ENCODE measurements at regions not wholly inside any gene's neighbourhood (a gene's known extent, or its start where the extent isn't known, plus 50 kb on each side); places are given as distances from the start of the nearest gene placed in this dataset.

DNA sequence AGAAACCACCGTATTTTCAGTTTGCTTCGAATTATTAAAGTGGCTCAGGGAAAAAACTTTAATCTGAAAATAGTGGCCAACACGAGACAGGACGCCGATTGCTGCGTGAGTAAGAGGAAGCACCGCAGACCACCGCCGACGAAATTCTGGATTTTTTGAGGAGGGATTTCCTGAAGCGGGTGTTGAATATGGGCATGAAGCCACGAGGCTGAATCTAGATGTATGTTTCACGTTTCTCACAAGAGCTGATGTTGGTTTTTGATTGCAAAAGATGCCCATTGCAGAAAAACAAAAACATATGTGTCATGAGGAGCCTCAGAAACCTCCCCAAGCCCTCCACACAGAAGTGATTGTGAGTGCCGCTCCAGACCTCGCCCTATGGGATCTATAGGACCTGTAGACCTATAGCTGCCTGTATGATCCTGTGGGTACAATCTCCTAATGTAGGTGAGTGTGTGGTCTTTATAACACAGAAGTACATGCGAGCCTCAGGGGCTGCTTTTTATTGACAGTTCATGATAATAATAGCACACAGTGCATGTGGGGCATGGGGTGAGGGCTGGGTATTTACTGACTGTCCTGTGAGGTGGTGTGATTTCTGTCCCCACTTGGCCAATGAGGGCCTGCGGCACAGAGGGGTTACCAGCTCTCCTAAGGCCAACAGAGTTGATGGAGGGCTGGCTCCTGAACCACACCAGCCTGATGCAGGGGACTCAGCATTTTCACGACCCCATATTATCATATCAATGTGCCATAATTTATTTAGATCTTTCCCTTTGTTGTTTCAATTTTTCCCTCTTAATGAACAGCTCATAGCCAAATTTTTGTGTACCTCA is 243.9 kb downstream of the DLL1 start:
- Histone ChIP-seq H3K4me3 (no peak overlapping the region), H3K9ac (ENCODE audit: low read depth in 2 of 2, low read length in 2 of 2) (peak overlapping the region in 1 of 2 donors; percentile 24), H3K9me3 (no peaks in the 10 kb centered on the region), H3K36me3 (no peaks in the 10 kb centered on the region), H3K27me3 (no peaks in the 10 kb centered on the region), H3K4me1 (no peaks in the 10 kb centered on the region), H3K27ac (peak overlapping the region; percentile 27)
- TF ChIP-seq, protein P1, sequence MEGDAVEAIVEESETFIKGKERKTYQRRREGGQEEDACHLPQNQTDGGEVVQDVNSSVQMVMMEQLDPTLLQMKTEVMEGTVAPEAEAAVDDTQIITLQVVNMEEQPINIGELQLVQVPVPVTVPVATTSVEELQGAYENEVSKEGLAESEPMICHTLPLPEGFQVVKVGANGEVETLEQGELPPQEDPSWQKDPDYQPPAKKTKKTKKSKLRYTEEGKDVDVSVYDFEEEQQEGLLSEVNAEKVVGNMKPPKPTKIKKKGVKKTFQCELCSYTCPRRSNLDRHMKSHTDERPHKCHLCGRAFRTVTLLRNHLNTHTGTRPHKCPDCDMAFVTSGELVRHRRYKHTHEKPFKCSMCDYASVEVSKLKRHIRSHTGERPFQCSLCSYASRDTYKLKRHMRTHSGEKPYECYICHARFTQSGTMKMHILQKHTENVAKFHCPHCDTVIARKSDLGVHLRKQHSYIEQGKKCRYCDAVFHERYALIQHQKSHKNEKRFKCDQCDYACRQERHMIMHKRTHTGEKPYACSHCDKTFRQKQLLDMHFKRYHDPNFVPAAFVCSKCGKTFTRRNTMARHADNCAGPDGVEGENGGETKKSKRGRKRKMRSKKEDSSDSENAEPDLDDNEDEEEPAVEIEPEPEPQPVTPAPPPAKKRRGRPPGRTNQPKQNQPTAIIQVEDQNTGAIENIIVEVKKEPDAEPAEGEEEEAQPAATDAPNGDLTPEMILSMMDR (IDR thresholded peaks at IDR 0.05) = no peak
- intact Hi-C loops (cut with DNase I) = no loop called here
- DNase-seq = no peak

DNA sequence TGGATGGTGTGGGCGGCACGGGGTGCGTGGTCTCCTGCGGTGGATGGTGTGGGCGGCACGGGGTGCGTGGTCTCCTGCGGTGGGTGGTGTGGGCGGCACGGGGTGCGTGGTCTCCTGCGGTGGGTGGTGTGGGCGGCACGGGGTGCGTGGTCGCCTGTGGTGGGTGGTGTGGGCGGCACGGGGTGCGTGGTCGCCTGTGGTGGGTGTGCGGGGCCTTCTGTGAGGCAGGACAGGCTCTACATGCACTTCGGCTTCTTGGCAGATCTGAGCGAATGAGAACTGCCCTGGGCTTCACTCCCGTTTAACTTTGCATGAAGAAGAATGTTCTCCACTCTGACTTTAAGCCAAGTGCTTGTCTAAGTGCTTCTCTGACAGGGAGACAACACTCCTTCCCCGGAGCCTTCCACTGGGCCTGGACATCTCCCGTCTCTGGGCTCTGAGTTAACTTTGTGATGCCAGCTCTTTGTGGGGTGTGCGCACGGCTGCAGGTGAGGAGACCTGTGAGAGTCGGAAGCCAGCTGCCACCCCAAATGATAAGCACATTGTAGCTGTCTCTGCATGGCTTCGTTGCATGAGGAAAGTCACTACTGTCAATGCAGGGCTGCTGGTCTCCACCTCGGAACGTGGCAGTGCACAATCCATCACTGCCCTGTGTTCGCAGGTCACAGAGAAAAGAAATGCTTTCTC is 244.8 kb downstream of the DLL1 start:
- Histone ChIP-seq H3K9me3 (no peaks in the 10 kb centered on the region), H3K4me3 (no peak overlapping the region), H3K27me3 (no peaks in the 10 kb centered on the region), H3K4me1 (no peaks in the 10 kb centered on the region), H3K9ac (ENCODE audit: low read depth in 2 of 2, low read length in 2 of 2) (peak overlapping the region in 1 of 2 donors; percentile 22), H3K36me3 (no peaks in the 10 kb centered on the region), H3K27ac (peak overlapping the region; percentile 27)
- no peak for DNase-seq
- TF ChIP-seq, protein P1 (IDR thresholded peaks at IDR 0.05) = no peak
- intact Hi-C loops (cut with DNase I) = no loop called here

DNA sequence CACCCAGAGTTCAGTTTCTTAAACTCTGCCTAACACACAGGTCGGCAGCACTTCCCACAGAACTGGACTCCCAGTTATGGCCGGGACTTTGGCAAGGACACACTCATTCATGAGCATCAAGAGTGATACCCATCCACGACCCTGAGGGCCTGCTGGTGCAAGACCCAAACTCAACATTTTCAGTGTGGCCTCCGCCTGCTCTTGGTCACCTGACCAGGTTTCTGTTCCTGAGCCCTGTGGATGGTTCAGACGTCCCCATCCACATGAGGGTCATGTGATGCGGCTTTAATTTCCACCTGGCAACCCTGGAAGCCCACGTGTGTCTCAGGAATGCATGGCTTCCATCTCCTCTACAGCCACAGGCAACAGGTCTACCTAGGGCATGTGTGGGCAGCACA is 245.3 kb downstream of the DLL1 start:
- no peak for DNase-seq
- Histone ChIP-seq H3K9me3 (no peaks in the 10 kb centered on the region), H3K27me3 (no peaks in the 10 kb centered on the region), H3K27ac (no peak overlapping the region), H3K9ac (ENCODE audit: low read depth in 2 of 2, low read length in 2 of 2) (no peak overlapping the region), H3K36me3 (no peaks in the 10 kb centered on the region), H3K4me3 (no peak overlapping the region), H3K4me1 (no peaks in the 10 kb centered on the region)
- intact Hi-C loops (cut with DNase I) = no loop called here
- TF ChIP-seq, protein P1 (IDR thresholded peaks at IDR 0.05) = no peak

DNA sequence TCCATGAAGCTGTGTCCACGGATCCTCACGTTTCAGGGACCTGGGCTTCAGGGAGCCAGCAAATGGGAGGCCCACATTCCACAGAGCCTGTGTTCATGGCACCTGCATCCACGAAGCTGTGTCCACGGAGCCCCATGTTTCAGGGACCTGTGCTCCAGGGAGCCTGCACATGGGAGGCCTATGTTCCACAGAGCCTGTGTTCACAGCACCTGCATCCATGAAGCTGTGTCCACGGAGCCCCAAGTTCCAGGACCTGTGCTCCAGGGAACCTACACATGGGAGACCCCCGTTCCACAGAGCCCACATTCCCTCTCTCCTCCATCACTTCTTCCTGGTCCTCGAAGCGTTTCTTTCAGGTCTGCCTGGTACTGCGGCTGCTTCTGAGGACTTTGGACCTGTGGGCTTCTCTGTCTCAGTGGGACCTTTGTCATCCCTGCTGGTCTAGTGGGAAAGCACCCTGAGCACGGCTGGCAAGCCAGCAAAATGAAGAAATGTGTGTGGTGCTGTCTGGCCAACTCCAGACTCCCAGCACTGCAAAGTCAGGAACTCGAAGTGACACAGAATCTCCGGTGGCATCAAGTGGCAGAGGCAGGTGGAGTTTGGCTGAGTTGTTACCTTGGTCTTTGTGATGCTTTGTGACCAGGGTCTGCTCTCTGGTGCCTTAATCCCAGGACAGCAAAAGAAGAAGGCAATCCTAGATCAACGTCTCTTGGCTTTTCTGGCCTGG is 245.9 kb downstream of the DLL1 start:
- Histone ChIP-seq H3K9me3 (no peaks in the 10 kb centered on the region), H3K36me3 (no peaks in the 10 kb centered on the region), H3K27ac (no peak overlapping the region), H3K9ac (ENCODE audit: low read depth in 2 of 2, low read length in 2 of 2) (no peak overlapping the region), H3K4me3 (no peak overlapping the region), H3K4me1 (no peaks in the 10 kb centered on the region), H3K27me3 (no peaks in the 10 kb centered on the region)
- no peak for DNase-seq
- TF ChIP-seq, protein P1 (IDR thresholded peaks at IDR 0.05) = no peak
- intact Hi-C loops (cut with DNase I) = no loop called here

Data from colonic mucosa (tissue), 4 donors.